Hepatocyte (in vitro differentiated cells): ENCODE measurements at regions not wholly inside any gene's neighbourhood (a gene's known extent, or its start where the extent isn't known, plus 50 kb on each side); places are given as distances from the start of the nearest gene placed in this dataset.

Experiments
- CTCF ChIP-seq: fragments of 200-600 bp; sonication (generic); IDR thresholded peaks from 2 replicates; pipeline ENCODE4 v1.5.1; 2016; ENCODE audit warnings: antibody characterized with exemption, mild to moderate bottlenecking; ENCODE audit not compliant: poor library complexity
- EZH2 ChIP-seq: fragments of 200-600 bp; sonication (generic); IDR thresholded peaks from 2 replicates; pipeline ENCODE4 v1.6.1; 2016; ENCODE audit warnings: antibody characterized with exemption, mild to moderate bottlenecking, borderline replicate concordance

DNA sequence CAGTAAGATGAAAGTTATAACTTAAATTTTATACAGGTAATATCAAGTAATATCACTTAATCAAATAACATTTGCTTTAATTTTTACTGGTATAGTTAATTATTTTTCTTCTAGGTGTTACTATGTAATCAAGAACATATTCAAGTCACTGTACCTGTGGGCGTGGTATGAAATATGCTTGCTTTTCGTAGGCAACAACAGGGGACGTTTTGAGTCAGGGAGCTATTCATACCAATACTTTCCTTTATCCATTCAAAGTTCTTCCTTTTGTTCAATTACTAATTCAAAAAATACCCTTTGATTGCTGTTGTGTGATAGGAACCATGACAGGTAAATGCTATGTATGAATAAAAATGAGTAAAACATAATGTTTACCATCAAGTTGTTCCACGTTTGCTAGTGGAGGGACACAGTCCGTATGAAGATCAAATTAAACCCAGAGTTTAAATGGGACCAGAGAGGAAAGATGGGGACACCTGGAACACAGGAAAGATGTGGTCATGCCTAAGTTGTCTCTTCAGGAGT, 654.0 kb upstream of the KCNMB2 start:
- TF ChIP-seq EZH2 (no peak), CTCF (no peak)
